T-cell (primary cell): ENCODE measurements at regions not wholly inside any gene's neighbourhood (a gene's known extent, or its start where the extent isn't known, plus 50 kb on each side); places are given as distances from the start of the nearest gene placed in this dataset.

Experiments used
- ATAC-seq, 4 experiments: fragments of 200-7000 bp in 3 of 4; fragments of 150-1000 bp in 1 of 4; cut with Tn5 transposase; replicated peaks in 1 of 4; 1 replicate in 3 of 4; 2 replicates in 1 of 4; pipeline ENCODE4 v1.10.0; 2021; ENCODE audit warnings: moderate library complexity in 3 of 4, mild to moderate bottlenecking in 2 of 4, moderate number of reproducible peaks in 1 of 4
- CTCF ChIA-PET, 2 donors: fragments of 300-600 bp; sonication (Branson Sonifier 250); formaldehyde crosslinking; loops; one replicate each; lab custom pipeline; 2022; ENCODE audit warnings: antibody characterized with exemption in 2 of 2; lab: Charles Lee
- POLR2A ChIA-PET, 2 donors: fragments of 300-600 bp; sonication (Branson Sonifier 250); formaldehyde crosslinking; loops; one replicate each; lab custom pipeline; 2022; ENCODE audit warnings: antibody characterized with exemption in 2 of 2; lab: Charles Lee
- DNase-seq, 35 experiments: peaks; one replicate each; pipeline versions ENCODE4 v3.0.0 to v3.0.0-alpha.2; 2013 to 2023
- H3K27ac ChIP-seq: one replicate; pipeline ENCODE4 v1.5.1; 2013; ENCODE audit warnings: low read length
- H3K27me3 ChIP-seq, 2 experiments: replicated peaks in 1 of 2; 1 replicate in 1 of 2; 2 replicates in 1 of 2; pipeline versions ENCODE4 v1.6.1 to v1.7.0; 2013; ENCODE audit warnings: low read length in 1 of 2, mixed read lengths in 1 of 2; ENCODE audit not compliant: control insufficient read depth in 2 of 2, insufficient read depth in 2 of 2; ENCODE audit errors: extremely low read depth in 1 of 2
- H3K36me3 ChIP-seq, 2 donors: 1 replicate in 1 of 2; 2 replicates in 1 of 2; pipeline versions ENCODE4 v1.6.1 to v1.7.0; 2013; ENCODE audit warnings: low read length in 1 of 2; ENCODE audit not compliant: control insufficient read depth in 2 of 2, insufficient read depth in 1 of 2; ENCODE audit errors: extremely low read depth in 1 of 2
- H3K4me1 ChIP-seq, 2 experiments: 1 replicate in 1 of 2; 2 replicates in 1 of 2; pipeline versions ENCODE4 v1.6.1 to v1.7.0; 2013; ENCODE audit warnings: low read length in 2 of 2, mixed read lengths in 1 of 2; ENCODE audit not compliant: insufficient read depth in 2 of 2, control insufficient read depth in 1 of 2; ENCODE audit errors: extremely low read depth in 1 of 2
- H3K4me3 ChIP-seq, 2 donors: 1 replicate in 1 of 2; 2 replicates in 1 of 2; pipeline versions ENCODE4 v1.5.1 to v1.7.0; 2013; ENCODE audit warnings: mild to moderate bottlenecking in 2 of 2, low read length in 1 of 2, moderate library complexity in 1 of 2; ENCODE audit not compliant: control insufficient read depth in 1 of 2; ENCODE audit errors: extremely low read depth in 1 of 2
- H3K9me3 ChIP-seq: 2 replicates; pipeline ENCODE4 v1.7.0; 2013
- H3K27ac Mint-ChIP-seq, 2 donors: one replicate each; pipeline ENCODE4 v1.8.0; 2020 to 2021; ENCODE audit warnings: mild to moderate bottlenecking in 2 of 2, mixed read lengths in 2 of 2
- H3K27me3 Mint-ChIP-seq, 2 donors: one replicate each; pipeline ENCODE4 v1.8.0; 2021 to 2022; ENCODE audit warnings: mixed read lengths in 2 of 2
- H3K36me3 Mint-ChIP-seq: one replicate; pipeline ENCODE4 v1.8.0; 2021; ENCODE audit warnings: mixed read lengths
- H3K4me1 Mint-ChIP-seq, 3 donors: one replicate each; pipeline ENCODE4 v1.8.0; 2020 to 2022; ENCODE audit warnings: mixed read lengths in 3 of 3, mild to moderate bottlenecking in 1 of 3
- H3K4me3 Mint-ChIP-seq, 3 donors: one replicate each; pipeline ENCODE4 v1.8.0; 2020 to 2022; ENCODE audit warnings: mild to moderate bottlenecking in 3 of 3, mixed read lengths in 3 of 3, moderate library complexity in 3 of 3
- H3K9me3 Mint-ChIP-seq, 3 donors: one replicate each; pipeline ENCODE4 v1.8.0; 2020 to 2022; ENCODE audit warnings: mixed read lengths in 3 of 3
- WGBS: methylation state at CpG from one replicate; pipeline ENCODE4 v1.1.5; 2013; ENCODE audit warnings: missing lambda C conversion rate; ENCODE audit not compliant: insufficient coverage; 5-methylcytosine and 5-hydroxymethylcytosine counted together

DNA sequence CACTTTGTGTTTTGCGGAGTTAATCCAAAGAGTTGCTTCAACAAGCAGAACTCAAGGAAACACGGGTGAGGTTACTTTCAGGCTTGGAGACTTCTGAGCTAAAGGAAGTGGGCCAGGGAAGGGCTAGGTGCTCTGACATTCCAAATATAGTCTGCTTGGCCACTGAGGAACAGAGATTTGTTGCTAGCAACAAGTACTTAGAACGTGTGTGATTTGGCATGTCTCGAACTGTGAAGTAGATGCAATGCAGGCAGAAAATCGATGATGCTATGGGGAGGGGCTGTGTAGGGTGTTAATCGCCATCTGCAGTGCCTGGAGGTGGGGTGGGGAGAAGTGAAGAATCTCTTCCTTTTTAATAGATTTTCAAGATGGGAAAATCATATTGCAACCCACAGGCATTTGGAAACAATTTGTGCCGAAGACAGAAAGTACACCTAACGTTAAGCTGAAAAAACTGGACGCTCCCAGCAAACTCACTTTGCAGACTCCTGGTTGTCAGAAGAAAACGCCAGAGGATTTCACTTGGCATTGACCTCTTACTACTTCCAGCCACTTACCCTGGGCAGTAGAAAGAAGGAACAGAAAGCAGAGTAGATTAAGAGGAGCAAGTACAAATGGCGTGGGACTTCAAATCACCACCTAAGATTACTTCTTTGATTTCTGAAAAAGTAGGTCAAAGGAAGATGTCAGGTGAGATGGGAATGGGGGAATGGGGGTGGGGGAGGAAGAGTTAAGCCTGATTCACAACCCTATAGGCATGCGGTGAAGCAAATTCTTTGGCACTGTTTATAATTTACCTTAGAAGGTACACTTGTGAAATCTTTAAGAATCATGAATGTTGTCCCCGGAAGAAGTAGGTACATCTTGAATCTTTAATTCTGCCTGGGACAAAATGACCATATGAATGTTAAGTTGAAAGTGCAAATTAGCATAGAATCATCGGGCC, 314.1 kb downstream of the CD83 start:
- Mint-ChIP-seq H3K9me3 (no peaks in the 10 kb centered on the region), H3K4me3 (no peak overlapping the region), H3K4me1 (no peaks in the 10 kb centered on the region), H3K36me3 (no peaks in the 10 kb centered on the region), H3K27me3 (no peaks in the 10 kb centered on the region), H3K27ac (no peak overlapping the region)
- DNase-seq (no peak), ATAC-seq (no peak)
- H3K36me3 ChIP-seq: no peaks in the 10 kb centered on the region
- ChIA-PET CTCF (no interaction called here), POLR2A (no interaction called here)
- no peaks in the 10 kb centered on the region for H3K27me3 ChIP-seq
- no peaks in the 10 kb centered on the region for H3K4me1 ChIP-seq
- H3K4me3 ChIP-seq: no peak overlapping the region
- no peaks in the 10 kb centered on the region for H3K9me3 ChIP-seq
- 96% methylated on average over 6 of the region's 14 CpGs for WGBS
- H3K27ac ChIP-seq: no peak overlapping the region

DNA sequence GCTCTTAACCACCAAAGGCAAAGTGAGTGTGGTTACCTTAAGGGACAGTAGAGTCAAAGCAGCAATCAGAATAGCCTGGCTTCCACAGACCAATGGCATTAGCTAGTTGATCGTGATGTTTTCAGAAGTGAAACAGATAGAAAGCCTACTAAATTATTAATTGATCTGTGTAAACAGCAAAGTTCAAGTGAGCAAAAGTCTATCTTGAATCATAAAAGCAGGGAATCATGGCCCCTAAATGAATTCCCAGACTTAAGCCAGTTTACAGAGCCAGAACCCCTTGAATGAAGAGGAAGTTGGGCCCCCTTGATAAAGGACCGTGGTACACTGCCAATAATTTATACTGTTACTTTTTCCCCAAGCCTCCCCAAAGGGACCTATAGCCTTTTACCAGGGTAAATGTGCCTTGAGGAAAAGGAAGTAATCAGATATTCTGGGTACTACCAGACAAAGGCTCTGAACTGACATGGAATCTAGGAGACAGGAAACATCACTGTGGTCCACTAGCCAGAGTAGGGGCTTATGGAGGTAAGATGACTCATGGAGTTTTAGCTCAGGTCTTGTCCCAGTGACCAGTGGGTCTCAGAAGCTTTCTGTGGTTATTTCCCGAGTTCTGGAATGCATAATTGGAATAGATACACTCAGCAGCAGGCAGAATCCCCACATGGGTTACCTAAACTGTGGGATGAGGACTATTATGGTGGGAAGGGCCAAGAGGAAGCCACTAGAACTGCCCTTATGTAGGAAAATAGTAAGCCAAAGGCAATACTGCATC, 317.5 kb downstream of the CD83 start:
- H3K9me3 Mint-ChIP-seq: no peaks in the 10 kb centered on the region
- no peaks in the 10 kb centered on the region for H3K36me3 ChIP-seq
- no peaks in the 10 kb centered on the region for H3K36me3 Mint-ChIP-seq
- CTCF ChIA-PET: no interaction called here
- POLR2A ChIA-PET: no interaction called here
- no peak overlapping the region for H3K4me3 Mint-ChIP-seq
- no peaks in the 10 kb centered on the region for H3K9me3 ChIP-seq
- DNase-seq (no peak), ATAC-seq (no peak)
- no peak overlapping the region for H3K27ac ChIP-seq
- H3K4me3 ChIP-seq: no peak overlapping the region
- H3K4me1 Mint-ChIP-seq: no peaks in the 10 kb centered on the region
- H3K27me3 Mint-ChIP-seq: no peaks in the 10 kb centered on the region
- no peaks in the 10 kb centered on the region for H3K27me3 ChIP-seq
- H3K27ac Mint-ChIP-seq: no peak overlapping the region
- no peaks in the 10 kb centered on the region for H3K4me1 ChIP-seq
- 67% methylated on average over 1 of the region's 3 CpGs for WGBS

DNA sequence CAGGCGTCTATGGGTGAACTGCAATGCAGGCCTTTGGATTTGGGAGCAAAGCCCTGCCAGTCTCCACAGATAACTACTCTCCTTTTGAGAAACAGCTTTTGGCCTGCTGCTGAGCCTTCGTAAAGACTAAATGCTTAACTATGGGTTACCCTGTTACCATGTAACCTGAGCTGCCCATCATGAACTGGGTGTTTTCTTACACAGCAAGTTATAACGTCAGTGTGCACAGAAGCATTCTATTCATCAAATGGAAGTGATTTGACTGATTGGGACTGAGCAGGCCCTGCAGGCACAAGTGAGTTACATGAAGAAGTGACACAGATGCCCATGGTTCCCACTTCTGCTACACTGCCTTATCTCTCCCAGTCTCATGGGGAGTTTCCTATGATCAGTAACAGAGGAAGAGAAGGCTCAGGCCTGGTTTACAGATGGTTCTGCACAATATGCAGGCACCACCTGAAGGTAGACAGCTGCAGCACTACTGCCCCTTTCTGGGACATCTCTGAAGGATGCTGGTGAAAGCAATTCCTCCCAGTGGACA, 319.1 kb downstream of the CD83 start:
- no peaks in the 10 kb centered on the region for H3K36me3 Mint-ChIP-seq
- H3K9me3 Mint-ChIP-seq: no peaks in the 10 kb centered on the region
- no peaks in the 10 kb centered on the region for H3K36me3 ChIP-seq
- no peaks in the 10 kb centered on the region for H3K27me3 ChIP-seq
- DNase-seq (no peak), ATAC-seq (no peak)
- no peaks in the 10 kb centered on the region for H3K4me1 ChIP-seq
- H3K4me1 Mint-ChIP-seq: no peaks in the 10 kb centered on the region
- 100% methylated on average over 1 of the region's 3 CpGs for WGBS
- H3K4me3 ChIP-seq: no peak overlapping the region
- no peak overlapping the region for H3K27ac ChIP-seq
- H3K9me3 ChIP-seq: no peaks in the 10 kb centered on the region
- H3K27me3 Mint-ChIP-seq: no peaks in the 10 kb centered on the region
- no peak overlapping the region for H3K4me3 Mint-ChIP-seq
- CTCF ChIA-PET: no interaction called here
- no peak overlapping the region for H3K27ac Mint-ChIP-seq
- POLR2A ChIA-PET: interaction anchor here in 1 of 2 donors (0.6 kb wide), 1 partner anchor 364 kb away, joined by 4 read pairs; no protein-coding TSS in a partner anchor

DNA sequence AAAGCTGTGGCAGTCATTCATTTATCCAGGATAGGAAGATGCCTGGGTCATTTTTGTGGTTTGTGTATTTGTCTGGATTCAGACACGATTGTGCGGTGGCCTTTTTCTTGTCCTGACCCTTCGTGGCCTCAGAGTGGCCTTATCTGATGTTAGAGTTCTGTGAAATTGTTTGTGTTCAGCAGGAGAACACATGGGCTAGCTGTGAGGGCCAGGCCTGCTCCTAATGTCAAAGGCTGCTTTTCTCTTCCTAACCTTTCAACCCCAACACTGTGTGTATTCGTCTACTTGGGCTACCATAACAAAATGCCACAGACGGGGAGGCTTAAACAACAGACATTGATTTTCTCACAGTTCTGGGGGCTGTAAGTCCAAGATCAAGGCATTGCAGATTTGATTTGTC, 321.8 kb downstream of the CD83 start:
- no peaks in the 10 kb centered on the region for H3K36me3 ChIP-seq
- Mint-ChIP-seq H3K4me3 (no peak overlapping the region), H3K27ac (no peak overlapping the region), H3K27me3 (no peaks in the 10 kb centered on the region), H3K9me3 (no peaks in the 10 kb centered on the region), H3K4me1 (peaks cover 3 to 11% (median 3%) of the 10 kb centered on the region in 3 donors), H3K36me3 (no peaks in the 10 kb centered on the region)
- no peaks in the 10 kb centered on the region for H3K27me3 ChIP-seq
- ChIA-PET CTCF (interaction anchor here in 1 of 2 donors (0.9 kb wide), 1 partner anchor 8 kb away, joined by 4 read pairs; no protein-coding TSS in a partner anchor), POLR2A (interaction anchor here in 1 of 2 donors (0.6 kb wide), 1 partner anchor 148 kb away, joined by 3 read pairs; no protein-coding TSS in a partner anchor)
- WGBS: 89% methylated on average over 5 of the region's 5 CpGs
- DNase-seq (no peak), ATAC-seq (no peak)
- H3K4me3 ChIP-seq: no peak overlapping the region
- peaks cover 4 to 10% of the 10 kb centered on the region in 2 experiments for H3K4me1 ChIP-seq
- H3K27ac ChIP-seq: no peak overlapping the region
- H3K9me3 ChIP-seq: no peaks in the 10 kb centered on the region

DNA sequence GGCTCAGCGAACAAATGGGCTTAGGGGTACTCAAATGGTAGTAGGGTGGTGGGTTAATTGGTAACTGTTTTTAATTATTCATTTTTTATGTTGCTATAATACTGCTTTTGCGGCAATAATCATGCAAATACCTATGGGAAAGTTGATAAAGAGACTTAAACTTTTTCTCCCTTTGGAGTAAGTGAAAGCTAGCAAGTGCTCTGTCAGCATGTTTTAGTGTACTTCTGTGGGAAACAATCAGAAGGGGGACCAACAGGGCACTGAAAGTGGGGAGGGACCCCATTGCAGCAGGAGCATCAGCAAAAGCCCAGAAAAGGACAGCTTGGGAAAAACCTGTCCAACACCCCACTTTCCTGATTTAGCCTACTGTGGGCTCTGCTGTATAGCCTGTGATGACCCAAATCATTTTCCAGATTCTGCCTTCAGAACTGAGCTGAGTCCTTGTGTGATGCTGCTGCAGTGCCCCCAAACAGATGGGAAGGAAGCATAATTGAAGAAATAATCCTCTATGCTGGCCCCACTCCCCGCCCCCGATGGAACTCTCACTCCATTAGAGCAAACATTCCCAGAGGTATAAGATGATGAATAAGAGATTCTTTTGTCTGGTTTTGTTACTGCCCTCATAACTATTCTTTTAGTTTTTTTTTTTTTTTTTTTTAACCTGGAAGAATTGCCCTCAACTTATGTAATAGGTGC, 322.8 kb downstream of the CD83 start:
- H3K27me3 Mint-ChIP-seq: no peaks in the 10 kb centered on the region
- no peak overlapping the region for H3K27ac Mint-ChIP-seq
- ATAC-seq: no peak
- H3K4me1 Mint-ChIP-seq: peaks cover 3 to 13% (median 3%) of the 10 kb centered on the region in 3 donors
- Histone ChIP-seq H3K4me1 (peaks cover 4 to 10% of the 10 kb centered on the region in 2 experiments), H3K4me3 (no peak overlapping the region), H3K27ac (no peak overlapping the region), H3K36me3 (no peaks in the 10 kb centered on the region), H3K27me3 (no peaks in the 10 kb centered on the region), H3K9me3 (no peaks in the 10 kb centered on the region)
- DNase-seq: no peak
- no peak overlapping the region for H3K4me3 Mint-ChIP-seq
- WGBS: no CpG with 5 or more reads among the region's 4 CpGs
- POLR2A ChIA-PET: no interaction called here
- CTCF ChIA-PET: interaction anchor here in 1 of 2 donors (0.7 kb wide), 1 partner anchor 1079 kb away, joined by 3 read pairs; no protein-coding TSS in a partner anchor
- no peaks in the 10 kb centered on the region for H3K36me3 Mint-ChIP-seq
- H3K9me3 Mint-ChIP-seq: no peaks in the 10 kb centered on the region
